Pancreas (tissue), 10 donors: ENCODE measurements at regions not wholly inside any gene's neighbourhood (a gene's known extent, or its start where the extent isn't known, plus 50 kb on each side); places are given as distances from the start of the nearest gene placed in this dataset.
"Not testable (repeated sequence)": the region's sequence is repeated elsewhere in the genome, so short reads cannot be mapped to it uniquely, and the experiment has no call there.

ENCODE experiments used
- ATAC-seq, 4 donors: fragments of 200-7000 bp; cut with Tn5 transposase; one replicate each; pipeline versions ENCODE4 v1.8.0 to v1.9.1; 2020; ENCODE audit warnings: mild to moderate bottlenecking in 4 of 4, moderate library complexity in 4 of 4
- DNase-seq, 6 donors: peaks; one replicate each; pipeline ENCODE4 v3.0.0-alpha.2; 2020
- FAIRE-seq: peaks from 2 replicates; lab custom pipeline; 2012; peaks lifted over from hg19 to GRCh38; lab: Jason Lieb, UNC
- H3K27ac ChIP-seq, 4 donors: fragments of 200-600 bp; sonication (generic); 1 replicate in 3 of 4; 2 replicates in 1 of 4; pipeline versions ENCODE4 v1.5.0 to v1.8.0; 2020
- H3K27me3 ChIP-seq, 4 donors: fragments of 200-600 bp; one replicate each; pipeline ENCODE4 v1.8.0; 2021
- H3K36me3 ChIP-seq, 3 donors: fragments of 200-600 bp; sonication (generic) in 1 of 3; one replicate each; pipeline versions ENCODE4 v1.5.0 to v1.8.0; 2020 to 2021
- H3K4me1 ChIP-seq, 3 donors: fragments of 200-600 bp; one replicate each; pipeline ENCODE4 v1.8.0; 2021
- H3K4me3 ChIP-seq, 4 donors: fragments of 200-600 bp; sonication (generic) in 2 of 4; one replicate each; pipeline versions ENCODE4 v1.5.0 to v1.8.0; 2020 to 2021
- H3K9me3 ChIP-seq, 4 donors: fragments of 200-600 bp; one replicate each; pipeline ENCODE4 v1.8.0; 2021
- WGBS, 2 donors: extraction: QIAGEN DNeasy Blood & Tissue Kit; methylation state at CpG; one replicate each; pipeline ENCODE4 v1.1.7; 2013; 5-methylcytosine and 5-hydroxymethylcytosine counted together
- intact Hi-C, 3 donors: fragments of 100-400 bp; cut with DNase I; formaldehyde crosslinking; loops; one replicate each; pipeline versions ENCODE4 v1.11.1 to v1.14.2; 2022
- TF ChIP-seq, protein P1 (sequence below), 4 donors: fragments of 200-600 bp; sonication (generic) in 3 of 4; IDR thresholded peaks; one replicate each; pipeline versions ENCODE4 v1.5.0 to v1.8.0; 2021; ENCODE audit warnings: antibody characterized with exemption in 4 of 4
- donor health status: healthy with polysubstance abuse.
- donor health status: DM: no; HTN: no; CAD: no; lungs with moderate emphysema.
- donor health status: DM: no; HTN: no; CAD: no.
- donor health status: control.
- donor health status: control.
- donor health status: Bipolar disorder and iron deficiency.
- donor health status: DM: yes; HTN: yes; CAD: no.
- donor health status: DM: no; HTN: no; CAD: no.
- donor health status: DM: no; HTN: no; CAD: no.
- donor health status: DM: yes; HTN: yes; CAD: no.

DNA sequence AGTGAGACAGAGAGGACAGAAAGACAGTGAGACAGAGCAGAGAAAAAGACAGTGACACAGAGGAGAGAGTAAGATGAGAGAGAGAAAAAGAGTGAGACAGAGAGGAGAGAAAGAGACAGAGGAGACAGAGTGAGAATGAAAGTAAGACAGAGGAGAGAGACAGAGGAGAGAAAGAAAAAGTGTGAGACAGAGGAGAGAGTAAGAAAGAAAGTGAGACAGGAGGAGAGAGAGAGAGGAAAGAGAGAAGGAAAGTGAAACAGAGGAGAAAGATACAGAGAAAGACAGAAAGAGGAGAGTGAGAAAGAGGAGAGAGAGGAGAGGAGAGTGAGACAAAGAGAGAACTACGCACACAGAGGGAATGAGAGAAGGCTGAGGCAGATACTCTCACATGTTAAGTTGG, 411.6 kb upstream of the USP9Y start:
- Histone ChIP-seq H3K4me3 (no peak overlapping the region), H3K27ac (no peak overlapping the region), H3K27me3 (no peaks in the 10 kb centered on the region), H3K36me3 (no peaks in the 10 kb centered on the region), H3K9me3 (no peaks in the 10 kb centered on the region), H3K4me1 (no peaks in the 10 kb centered on the region)
- FAIRE-seq (no peak), ATAC-seq (no peak), DNase-seq (no peak)
- TF ChIP-seq, protein P1, sequence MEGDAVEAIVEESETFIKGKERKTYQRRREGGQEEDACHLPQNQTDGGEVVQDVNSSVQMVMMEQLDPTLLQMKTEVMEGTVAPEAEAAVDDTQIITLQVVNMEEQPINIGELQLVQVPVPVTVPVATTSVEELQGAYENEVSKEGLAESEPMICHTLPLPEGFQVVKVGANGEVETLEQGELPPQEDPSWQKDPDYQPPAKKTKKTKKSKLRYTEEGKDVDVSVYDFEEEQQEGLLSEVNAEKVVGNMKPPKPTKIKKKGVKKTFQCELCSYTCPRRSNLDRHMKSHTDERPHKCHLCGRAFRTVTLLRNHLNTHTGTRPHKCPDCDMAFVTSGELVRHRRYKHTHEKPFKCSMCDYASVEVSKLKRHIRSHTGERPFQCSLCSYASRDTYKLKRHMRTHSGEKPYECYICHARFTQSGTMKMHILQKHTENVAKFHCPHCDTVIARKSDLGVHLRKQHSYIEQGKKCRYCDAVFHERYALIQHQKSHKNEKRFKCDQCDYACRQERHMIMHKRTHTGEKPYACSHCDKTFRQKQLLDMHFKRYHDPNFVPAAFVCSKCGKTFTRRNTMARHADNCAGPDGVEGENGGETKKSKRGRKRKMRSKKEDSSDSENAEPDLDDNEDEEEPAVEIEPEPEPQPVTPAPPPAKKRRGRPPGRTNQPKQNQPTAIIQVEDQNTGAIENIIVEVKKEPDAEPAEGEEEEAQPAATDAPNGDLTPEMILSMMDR (IDR thresholded peaks at IDR 0.05) = no peak
- 63% methylated on average over 1 of the region's 1 CpG; no CpG with 5 or more reads in 1 of the 2 donors for WGBS, 2 donors
- intact Hi-C loops = no loop called here

- FAIRE-seq = no peak
- ATAC-seq = no peak
- TF ChIP-seq, protein P1 (IDR thresholded peaks at IDR 0.05) = no peak
- DNase-seq = no peak
- Histone ChIP-seq H3K4me1 (no peaks in the 10 kb centered on the region), H3K36me3 (no peaks in the 10 kb centered on the region), H3K4me3 (no peak overlapping the region), H3K27me3 (no peaks in the 10 kb centered on the region), H3K27ac (no peak overlapping the region), H3K9me3 (no peaks in the 10 kb centered on the region)
- intact Hi-C loops = no loop called here
Measured at GRCh38 chrY:12292542-12292941, 408.5 kb upstream of the USP9Y start.

DNA sequence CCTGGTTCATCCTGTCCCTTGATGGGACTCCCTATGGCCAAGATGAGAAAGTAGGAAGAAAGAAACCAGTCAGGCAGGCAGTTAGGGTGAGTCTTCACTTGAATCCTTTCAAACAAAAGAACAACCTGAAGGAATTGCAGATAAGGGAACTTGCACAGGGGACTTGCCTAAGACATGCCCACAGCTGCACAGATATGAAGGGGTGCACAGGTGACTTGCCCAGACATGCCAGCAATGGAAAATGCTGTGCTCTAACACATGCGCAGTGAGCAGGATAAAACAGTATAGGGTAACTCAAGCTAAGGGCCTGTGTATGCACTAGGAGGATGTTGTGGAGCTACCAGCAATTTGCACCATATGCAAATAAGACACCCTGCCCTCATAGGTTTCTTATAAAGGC, 404.6 kb upstream of the USP9Y start:
- H3K27me3 ChIP-seq = no peaks in the 10 kb centered on the region
- no peak overlapping the region for H3K27ac ChIP-seq
- TF ChIP-seq, protein P1 (IDR thresholded peaks at IDR 0.05) = no peak
- WGBS, 2 donors = 93% methylated on average over 1 of the region's 1 CpG; no CpG with 5 or more reads in 1 of the 2 donors
- intact Hi-C loops = no loop called here
- ATAC-seq (no peak), FAIRE-seq (no peak), DNase-seq (no peak)
- H3K9me3 ChIP-seq = no peaks in the 10 kb centered on the region
- H3K4me3 ChIP-seq = no peak overlapping the region
- no peaks in the 10 kb centered on the region for H3K4me1 ChIP-seq
- H3K36me3 ChIP-seq = no peaks in the 10 kb centered on the region

- ATAC-seq, H3K4me1 ChIP-seq, DNase-seq, H3K27me3 ChIP-seq, H3K9me3 ChIP-seq, H3K27ac ChIP-seq, FAIRE-seq, H3K36me3 ChIP-seq, intact Hi-C loops, H3K4me3 ChIP-seq: not testable (repeated sequence)
- WGBS, 2 donors = 56% methylated on average over 8 of the region's 9 CpGs; no CpG with 5 or more reads in 1 of the 2 donors
Measured at GRCh38 chrY:12299796-12300195, 401.2 kb upstream of the USP9Y start.

- Histone ChIP-seq H3K36me3 (no peaks in the 10 kb centered on the region), H3K27me3 (no peaks in the 10 kb centered on the region), H3K27ac (no peak overlapping the region), H3K9me3 (no peaks in the 10 kb centered on the region), H3K4me3 (no peak overlapping the region), H3K4me1 (no peaks in the 10 kb centered on the region)
- TF ChIP-seq, protein P1 (IDR thresholded peaks at IDR 0.05) = no peak
- no peak for ATAC-seq
- WGBS, 2 donors = 91% methylated on average over 4 of the region's 4 CpGs; no CpG with 5 or more reads in 1 of the 2 donors
- intact Hi-C loops = no loop called here
- FAIRE-seq = no peak
- DNase-seq = no peak
Measured at GRCh38 chrY:12303464-12303863, 397.6 kb upstream of the USP9Y start.
